ENCODE measurements at regions not wholly inside any gene's neighbourhood (a gene's known extent, or its start where the extent isn't known, plus 50 kb on each side); places are given as distances from the start of the nearest gene placed in this dataset.

DNA sequence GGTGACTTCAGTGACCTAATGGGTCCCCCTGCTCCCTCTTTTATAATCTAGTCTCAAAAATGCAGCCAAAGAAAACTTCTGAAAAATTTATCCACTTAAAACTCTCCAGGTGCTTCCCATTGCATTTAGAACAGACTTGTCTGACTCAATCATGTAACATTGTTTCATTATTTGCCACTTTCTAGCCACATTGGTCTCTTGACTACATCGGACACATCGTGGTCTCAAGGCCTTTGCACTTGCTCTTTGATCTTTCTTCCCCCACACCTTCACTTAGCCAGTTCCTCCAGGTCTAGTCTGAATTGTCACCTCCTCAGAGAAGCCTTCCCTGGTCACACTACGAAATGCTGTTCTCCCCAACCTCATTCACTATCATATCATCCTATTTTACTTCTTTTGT is 97.0 kb upstream of the E2F8 start:
- TF ChIP-seq EZH2 (IDR thresholded peaks at IDR 0.05; ENCODE audit: borderline replicate concordance, low read length): no peak
- TF ChIP-seq, protein P1, sequence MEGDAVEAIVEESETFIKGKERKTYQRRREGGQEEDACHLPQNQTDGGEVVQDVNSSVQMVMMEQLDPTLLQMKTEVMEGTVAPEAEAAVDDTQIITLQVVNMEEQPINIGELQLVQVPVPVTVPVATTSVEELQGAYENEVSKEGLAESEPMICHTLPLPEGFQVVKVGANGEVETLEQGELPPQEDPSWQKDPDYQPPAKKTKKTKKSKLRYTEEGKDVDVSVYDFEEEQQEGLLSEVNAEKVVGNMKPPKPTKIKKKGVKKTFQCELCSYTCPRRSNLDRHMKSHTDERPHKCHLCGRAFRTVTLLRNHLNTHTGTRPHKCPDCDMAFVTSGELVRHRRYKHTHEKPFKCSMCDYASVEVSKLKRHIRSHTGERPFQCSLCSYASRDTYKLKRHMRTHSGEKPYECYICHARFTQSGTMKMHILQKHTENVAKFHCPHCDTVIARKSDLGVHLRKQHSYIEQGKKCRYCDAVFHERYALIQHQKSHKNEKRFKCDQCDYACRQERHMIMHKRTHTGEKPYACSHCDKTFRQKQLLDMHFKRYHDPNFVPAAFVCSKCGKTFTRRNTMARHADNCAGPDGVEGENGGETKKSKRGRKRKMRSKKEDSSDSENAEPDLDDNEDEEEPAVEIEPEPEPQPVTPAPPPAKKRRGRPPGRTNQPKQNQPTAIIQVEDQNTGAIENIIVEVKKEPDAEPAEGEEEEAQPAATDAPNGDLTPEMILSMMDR (conservative IDR thresholded peaks at IDR 0.05 in 1 of 2, IDR thresholded peaks at IDR 0.05 in 1 of 2; ENCODE audit: extremely low read depth in 1 of 2, insufficient read depth in 1 of 2, low read depth in 1 of 2, low read length in 2 of 2): no peak
